K562 (cell line): ENCODE measurements at regions not wholly inside any gene's neighbourhood (a gene's known extent, or its start where the extent isn't known, plus 50 kb on each side); places are given as distances from the start of the nearest gene placed in this dataset.

Experiments
- ATAC-seq: fragments of 200-7000 bp; cut with Tn5 transposase; 3 replicates; pipeline ENCODE4 v1.9.1; 2020; ENCODE audit warnings: moderate library complexity
- BruUV-seq: library from RNA; stranded (reverse); fragments of 400-500 nt; replicated peaks from 2 replicates; lab custom pipeline; 2021; lab: Mats Ljungman, UMichigan
- CTCF ChIA-PET: fragments of 300-600 bp; formaldehyde crosslinking; extraction: SDS; loops from one replicate; lab custom pipeline; 2021; ENCODE audit warnings: low intra/inter-chr PET ratio; lab: Yijun Ruan, JAX
- POLR2A ChIA-PET: fragments of 300-600, 350-650 bp; sonication (Branson Sonifier 250); formaldehyde crosslinking; extraction: SDS; loops from one replicate; lab custom pipeline; 2021; ENCODE audit warnings: antibody characterized with exemption, inconsistent platforms; lab: Yijun Ruan, JAX
- DNase-seq, 4 experiments: peaks; one replicate each; pipeline versions ENCODE4 v3.0.0 to v3.0.0-alpha.2; 2011 to 2018; ENCODE audit warnings: low spot score in 3 of 4, mixed read lengths in 3 of 4; ENCODE audit errors: extremely low read depth in 1 of 4
- FAIRE-seq: peaks from 2 replicates; lab custom pipeline; 2011; peaks lifted over from hg19 to GRCh38; lab: Jason Lieb, UNC
- H2AFZ ChIP-seq: 2 replicates; pipeline ENCODE4 v1.6.0; 2011; ENCODE audit warnings: low read depth, low read length, control low read depth, inconsistent platforms
- H3K27ac ChIP-seq: fragments of 200-600 bp; 3 replicates; pipeline ENCODE4 v1.8.0; 2011; ENCODE audit warnings: low read depth, mild to moderate bottlenecking, control low read depth, inconsistent platforms, low read length, moderate library complexity, mixed read lengths; ENCODE audit errors: extremely low read depth
- H3K27me3 ChIP-seq, 2 experiments: fragments of 300-600 bp in 1 of 2; 2 replicates in 1 of 2; 3 replicates in 1 of 2; pipeline versions ENCODE4 v1.6.0 to v1.8.0; 2011; ENCODE audit warnings: inconsistent platforms in 2 of 2, low read length in 2 of 2, mild to moderate bottlenecking in 1 of 2, mixed read lengths in 1 of 2, moderate library complexity in 1 of 2; ENCODE audit not compliant: control insufficient read depth in 2 of 2, insufficient read depth in 2 of 2
- H3K36me3 ChIP-seq: fragments of 300-600 bp; 3 replicates; pipeline ENCODE4 v1.8.0; 2011; ENCODE audit warnings: mild to moderate bottlenecking, low read length, inconsistent platforms; ENCODE audit not compliant: control insufficient read depth, insufficient read depth
- H3K4me1 ChIP-seq, 2 experiments: fragments of 200-600 bp in 1 of 2; replicated peaks in 1 of 2; 2 replicates in 1 of 2; 3 replicates in 1 of 2; pipeline versions ENCODE4 v1.5.1 to v1.8.0; 2011; ENCODE audit warnings: inconsistent platforms in 2 of 2, low read length in 2 of 2, mild to moderate bottlenecking in 1 of 2, mixed read lengths in 1 of 2, moderate library complexity in 1 of 2; ENCODE audit not compliant: control insufficient read depth in 2 of 2, insufficient read depth in 2 of 2
- H3K4me2 ChIP-seq: 2 replicates; pipeline ENCODE4 v1.6.1; 2011; ENCODE audit warnings: low read length, control low read depth, inconsistent platforms, mixed read lengths; ENCODE audit not compliant: insufficient read depth
- H3K4me3 ChIP-seq: fragments of 200-600 bp; sonication (generic), shearing (Covaris generic); 2 replicates; pipeline ENCODE4 v1.5.1; 2016; ENCODE audit warnings: control low read depth, inconsistent platforms
- H3K79me2 ChIP-seq: fragments of 200-600 bp; 3 replicates; pipeline ENCODE4 v1.8.0; 2011; ENCODE audit warnings: low read length, inconsistent platforms; ENCODE audit not compliant: control insufficient read depth, insufficient read depth
- H3K9ac ChIP-seq, 2 experiments: 2 replicates each; pipeline versions ENCODE4 v1.6.0 to v1.6.1; 2011; ENCODE audit warnings: low read depth in 2 of 2, low read length in 2 of 2, control low read depth in 1 of 2, inconsistent platforms in 1 of 2, mild to moderate bottlenecking in 1 of 2, mixed read lengths in 1 of 2; ENCODE audit not compliant: insufficient read depth in 1 of 2
- H3K9me1 ChIP-seq: one replicate; pipeline ENCODE4 v1.6.0; 2011; ENCODE audit warnings: inconsistent platforms, mild to moderate bottlenecking, low read length, moderate library complexity; ENCODE audit not compliant: control insufficient read depth, insufficient read depth
- H3K9me3 ChIP-seq: replicated peaks from 2 replicates; pipeline ENCODE4 v1.5.1; 2011; ENCODE audit warnings: low read depth, low read length, inconsistent platforms; ENCODE audit not compliant: control insufficient read depth, insufficient read depth
- H4K20me1 ChIP-seq: replicated peaks from 2 replicates; pipeline ENCODE4 v1.6.1; 2011; ENCODE audit warnings: low read length, inconsistent platforms, mixed read lengths; ENCODE audit not compliant: control insufficient read depth, insufficient read depth
- CHD2 ChIP-seq: IDR thresholded peaks from 2 replicates; pipeline ENCODE4 v1.6.1; 2011; ENCODE audit warnings: low read depth, low read length
- ELF2 ChIP-seq: fragments of 250-450 bp; sonication (Bioruptor Pico); IDR thresholded peaks from 2 replicates; pipeline ENCODE4 v1.5.0; 2021; ENCODE audit warnings: mild to moderate bottlenecking
- HIVEP1 ChIP-seq: fragments of 250-450 bp; sonication (Bioruptor Pico); IDR thresholded peaks from 2 replicates; pipeline ENCODE4 v1.4.0; 2020; ENCODE audit warnings: mild to moderate bottlenecking
- HMGN3 ChIP-seq: IDR thresholded peaks from 2 replicates; pipeline ENCODE4 v1.6.1; 2011; ENCODE audit warnings: borderline replicate concordance, low read depth, mild to moderate bottlenecking, mixed read lengths, low read length; ENCODE audit not compliant: insufficient read length; ENCODE audit errors: extremely low read depth
- MEF2A ChIP-seq: IDR thresholded peaks from 2 replicates; pipeline ENCODE4 v1.6.1; 2011; ENCODE audit warnings: low read depth, mild to moderate bottlenecking, low read length, moderate library complexity; ENCODE audit not compliant: control insufficient read depth
- PRDM10 ChIP-seq: fragments of 450-650 bp; IDR thresholded peaks from 2 replicates; pipeline ENCODE4 v1.6.1; 2018; ENCODE audit not compliant: partially characterized antibody
- RBFOX2 ChIP-seq: fragments of 200-400 bp; formaldehyde crosslinking; IDR thresholded peaks from 2 replicates; pipeline ENCODE4 v1.6.1; 2017; ENCODE audit warnings: low read depth, mild to moderate bottlenecking, low read length, moderate library complexity
- WGBS: fragments of 100-300 bp; shearing (Covaris generic); methylation state at CpG from one replicate; pipeline ENCODE4 v1.1.6; 2016; ENCODE audit warnings: low coverage, mixed read lengths; ENCODE audit not compliant: insufficient coverage; ENCODE audit errors: missing lambda C conversion rate; 5-methylcytosine and 5-hydroxymethylcytosine counted together
- in situ Hi-C: fragments of 300-500 bp; cut with MboI; formaldehyde crosslinking; loops from 4 replicates; pipeline ENCODE4 v1.15.0; 2018; ENCODE audit warnings: inconsistent platforms, mixed read lengths
- intact Hi-C: fragments of 100-400 bp; cut with micrococcal nuclease; formaldehyde crosslinking; loops from 2 replicates; pipeline ENCODE4 v1.14.2; 2022

GRCh38 chr12:83659321-83659720, 972.6 kb downstream of the TMTC2 start:
- Histone ChIP-seq H3K9me1 (no peaks in the 10 kb centered on the region), H3K4me1 (no peaks in the 10 kb centered on the region), H3K27me3 (no peaks in the 10 kb centered on the region), H3K9ac (no peak overlapping the region), H3K79me2 (no peaks in the 10 kb centered on the region), H3K9me3 (no peaks in the 10 kb centered on the region), H2AFZ (no peak overlapping the region), H3K4me3 (no peak overlapping the region), H3K36me3 (no peaks in the 10 kb centered on the region), H4K20me1 (no peaks in the 10 kb centered on the region), H3K4me2 (no peak overlapping the region), H3K27ac (no peak overlapping the region)
- TF ChIP-seq RBFOX2 = no peak
- in situ Hi-C loops = no loop called here
- BruUV-seq = no TSS peak
- ChIA-PET POLR2A (no interaction called here), CTCF (no interaction called here)
- WGBS = 0% methylated on average over 2 of the region's 2 CpGs
- intact Hi-C loops = no loop called here
- no peak for ATAC-seq
- DNase-seq = no peak
- no peak for FAIRE-seq

- Histone ChIP-seq H3K27me3 (no peaks in the 10 kb centered on the region), H3K9ac (no peak overlapping the region), H2AFZ (no peak overlapping the region), H3K27ac (no peak overlapping the region), H3K4me1 (no peaks in the 10 kb centered on the region), H3K9me3 (no peaks in the 10 kb centered on the region), H3K79me2 (no peaks in the 10 kb centered on the region), H3K36me3 (no peaks in the 10 kb centered on the region), H3K9me1 (no peaks in the 10 kb centered on the region), H4K20me1 (no peaks in the 10 kb centered on the region), H3K4me2 (no peak overlapping the region), H3K4me3 (no peak overlapping the region)
- TF ChIP-seq PRDM10 = no peak
- TF ChIP-seq ELF2 (CRISPR knock-in tag) = no peak
- TF ChIP-seq CHD2 = no peak
- TF ChIP-seq HMGN3 = no peak
- TF ChIP-seq MEF2A = no peak
- no peak for TF ChIP-seq HIVEP1
- ChIA-PET CTCF (no interaction called here), POLR2A (no interaction called here)
- in situ Hi-C loops (no loop called here), intact Hi-C loops (no loop called here)
- ATAC-seq = no peak
- no peak for DNase-seq
- no TSS peak for BruUV-seq
- WGBS = 3% methylated on average over 2 of the region's 2 CpGs
- FAIRE-seq = no peak
These were observed 969.3 kb downstream of the TMTC2 start for GRCh38 chr12:83656004-83656403.
